Ovary (tissue), 7 donors: ENCODE measurements at regions not wholly inside any gene's neighbourhood (a gene's known extent, or its start where the extent isn't known, plus 50 kb on each side); places are given as distances from the start of the nearest gene placed in this dataset.

Experiments used
- DNase-seq, 5 donors: peaks; one replicate each; pipeline ENCODE4 v3.0.0-alpha.2; 2019 to 2020
- H3K27ac ChIP-seq, 2 donors: fragments of 200-600 bp; one replicate each; pipeline versions ENCODE4 v1.5.1 to v1.8.0; 2019 to 2022
- H3K27me3 ChIP-seq: fragments of 200-600 bp; one replicate; pipeline ENCODE4 v1.8.0; 2022
- H3K36me3 ChIP-seq: fragments of 200-600 bp; sonication (generic); one replicate; pipeline ENCODE4 v1.5.1; 2019
- H3K4me1 ChIP-seq: one replicate; pipeline ENCODE4 v1.8.1; 2013; ENCODE audit warnings: mild to moderate bottlenecking, moderate library complexity; ENCODE audit not compliant: insufficient read depth
- H3K4me3 ChIP-seq: fragments of 200-600 bp; sonication (generic); one replicate; pipeline ENCODE4 v1.5.1; 2017
- H3K9me3 ChIP-seq, 2 donors: fragments of 200-600 bp in 1 of 2; sonication (generic) in 1 of 2; one replicate each; pipeline versions ENCODE4 v1.5.1 to v1.8.1; 2013 to 2019; ENCODE audit warnings: mild to moderate bottlenecking in 1 of 2, moderate library complexity in 1 of 2
- CTCF ChIP-seq, 3 donors: fragments of 450-650 bp in 2 of 3; fragments of 200-600 bp in 1 of 3; IDR thresholded peaks; one replicate each; pipeline versions ENCODE4 v1.5.1 to v1.8.0; 2016 to 2022; ENCODE audit warnings: antibody characterized with exemption in 3 of 3, mild to moderate bottlenecking in 1 of 3
- EP300 ChIP-seq: sonication (generic); formaldehyde crosslinking; IDR thresholded peaks from one replicate; pipeline ENCODE4 v1.6.1; 2017; ENCODE audit warnings: antibody characterized with exemption
- POLR2A ChIP-seq: fragments of 450-650 bp; IDR thresholded peaks from one replicate; pipeline ENCODE4 v1.6.1; 2017; ENCODE audit warnings: antibody characterized with exemption, mild to moderate bottlenecking, moderate library complexity
- WGBS, 3 donors: extraction: QIAGEN DNeasy Blood & Tissue Kit in 1 of 3; methylation state at CpG; one replicate each; pipeline versions ENCODE4 v1.1.5 to v1.1.7; 2013 to 2017; 5-methylcytosine and 5-hydroxymethylcytosine counted together
- intact Hi-C, 4 donors: fragments of 100-400 bp; cut with DNase I; formaldehyde crosslinking; loops; one replicate each; pipeline versions ENCODE4 v1.11.0 to v1.15.1; 2022 to 2023
- donor health status: DM: no; HTN: no; CAD: no; lungs with moderate emphysema.
- donor health status: DM: no; HTN: no; CAD: no.
- donor health status: Bipolar disorder and iron deficiency.
- donor health status: DM: no; HTN: no; CAD: no.
- donor health status: DM: yes; HTN: yes; CAD: no.

DNA sequence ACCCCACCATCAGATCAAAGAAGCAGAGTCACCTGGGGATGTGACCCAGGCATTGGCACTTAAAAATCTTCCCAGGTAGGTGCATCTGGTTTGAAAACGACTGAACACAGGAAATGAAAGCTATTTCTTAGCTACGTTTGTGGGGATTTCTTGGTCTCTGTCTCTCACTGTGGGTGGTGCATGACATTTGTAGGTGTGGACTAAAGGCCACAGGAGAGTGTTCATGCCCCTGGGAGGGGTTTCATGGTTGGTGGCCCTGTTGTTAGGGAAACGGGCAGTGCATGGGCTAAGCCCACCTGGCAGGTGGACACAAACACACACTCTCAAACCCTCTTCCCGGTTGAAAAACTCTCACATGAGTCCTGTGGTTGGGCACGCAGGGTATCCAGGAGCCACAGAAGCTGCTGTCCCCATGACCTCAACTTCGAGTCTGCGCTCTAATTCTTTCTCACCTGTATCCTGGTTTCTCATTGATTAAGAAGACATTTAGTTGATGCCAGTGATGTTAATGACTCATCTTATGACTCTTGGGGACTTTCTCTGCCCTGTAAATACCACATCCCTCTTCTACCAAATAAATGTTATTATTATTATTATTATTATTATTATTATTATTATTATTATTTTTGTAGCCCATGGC, 119.4 kb downstream of the MRPS6 start:
- DNase-seq, result no peak
- Histone ChIP-seq H3K27ac (no peak overlapping the region), H3K9me3 (no peaks in the 10 kb centered on the region), H3K36me3 (no peaks in the 10 kb centered on the region), H3K4me1 (no peaks in the 10 kb centered on the region), H3K27me3 (no peaks in the 10 kb centered on the region), H3K4me3 (no peak overlapping the region)
- 90 to 96% (median 94%) methylated on average over 7 of the region's 7 CpGs for WGBS, 3 donors
- TF ChIP-seq EP300 (no peak), POLR2A (no peak), CTCF (IDR thresholded peaks at IDR 0.05) (no peak)
- intact Hi-C loops, result no loop called here

GRCh38 chr21:34195335-34195734, 122.0 kb downstream of the MRPS6 start:
- TF ChIP-seq EP300, result no peak
- no peak for TF ChIP-seq CTCF (IDR thresholded peaks at IDR 0.05)
- no peak for TF ChIP-seq POLR2A
- Histone ChIP-seq H3K9me3 (no peaks in the 10 kb centered on the region), H3K27me3 (no peaks in the 10 kb centered on the region), H3K36me3 (no peaks in the 10 kb centered on the region), H3K27ac (no peak overlapping the region), H3K4me3 (no peak overlapping the region), H3K4me1 (no peaks in the 10 kb centered on the region)
- intact Hi-C loops, result no loop called here
- 96 to 97% (median 96%) methylated on average over 6 of the region's 6 CpGs for WGBS, 3 donors
- no peak for DNase-seq

DNA sequence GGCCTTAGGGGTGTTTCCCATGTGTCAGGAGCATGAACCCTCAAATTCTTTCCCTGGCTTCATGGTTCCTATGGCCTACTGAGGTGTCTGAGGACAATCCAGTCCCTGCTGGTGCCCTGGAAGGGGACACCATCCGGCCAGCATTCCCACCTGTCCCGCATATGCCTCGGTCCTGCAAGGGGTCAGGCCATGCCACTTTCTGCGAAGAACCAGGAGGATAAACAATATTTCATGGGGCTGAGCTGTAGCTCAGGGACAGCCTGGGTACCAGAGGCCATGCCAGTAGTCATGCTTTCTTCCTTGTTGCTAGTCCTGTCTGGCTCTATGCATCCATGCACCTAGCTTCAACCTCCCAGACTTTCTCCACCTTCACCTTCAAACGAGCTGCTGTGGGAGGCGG, 123.6 kb downstream of the MRPS6 start:
- intact Hi-C loops, result no loop called here
- Histone ChIP-seq H3K27ac (no peak overlapping the region), H3K9me3 (no peaks in the 10 kb centered on the region), H3K4me3 (no peak overlapping the region), H3K27me3 (no peaks in the 10 kb centered on the region), H3K36me3 (no peaks in the 10 kb centered on the region), H3K4me1 (no peaks in the 10 kb centered on the region)
- no peak for TF ChIP-seq EP300
- no peak for TF ChIP-seq CTCF (IDR thresholded peaks at IDR 0.05)
- no peak for TF ChIP-seq POLR2A
- no peak for DNase-seq
- WGBS, 3 donors, result 88 to 95% (median 94%) methylated on average over 6 of the region's 6 CpGs

DNA sequence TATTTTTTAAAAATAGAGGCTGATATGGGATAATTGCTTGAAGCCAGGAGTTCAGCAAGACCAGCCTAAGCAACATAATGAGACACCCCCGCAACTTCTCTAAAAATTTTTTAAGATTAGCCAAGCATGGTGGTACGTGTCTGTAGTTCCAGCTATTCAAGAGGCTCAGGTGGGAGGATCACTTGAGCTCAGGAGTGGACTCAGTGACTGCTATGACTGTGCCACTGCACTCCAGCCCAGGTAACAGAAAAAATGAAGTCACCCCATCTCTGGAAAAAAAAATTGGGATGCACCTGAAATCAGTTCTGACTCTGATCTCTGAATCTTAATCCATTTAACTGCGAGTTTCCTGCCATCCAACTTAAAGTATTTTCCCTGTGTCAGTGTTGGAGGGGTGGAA, 124.2 kb downstream of the MRPS6 start:
- H3K36me3 ChIP-seq, result no peaks in the 10 kb centered on the region
- H3K4me1 ChIP-seq, result no peaks in the 10 kb centered on the region
- WGBS, 3 donors, result 92 to 94% (median 94%) methylated on average over 3 of the region's 3 CpGs
- intact Hi-C loops, result no loop called here
- H3K9me3 ChIP-seq, result no peaks in the 10 kb centered on the region
- H3K4me3 ChIP-seq, result no peak overlapping the region
- TF ChIP-seq EP300 (no peak), POLR2A (no peak), CTCF (IDR thresholded peaks at IDR 0.05) (no peak)
- no peak for DNase-seq
- no peak overlapping the region for H3K27ac ChIP-seq
- H3K27me3 ChIP-seq, result no peaks in the 10 kb centered on the region
